ENCODE measurements at regions not wholly inside any gene's neighbourhood (a gene's known extent, or its start where the extent isn't known, plus 50 kb on each side); places are given as distances from the start of the nearest gene placed in this dataset.
"Not testable (repeated sequence)": the region's sequence is repeated elsewhere in the genome, so short reads cannot be mapped to it uniquely, and the experiment has no call there.

- TF ChIP-seq CTCF (IDR thresholded peaks at IDR 0.05; ENCODE audit: low read length); EZH2 (IDR thresholded peaks at IDR 0.05; ENCODE audit: borderline replicate concordance, low read length): not testable (repeated sequence)
These were observed 942.8 kb upstream of the CELF2 start for GRCh38 chr10:10074847-10075246.
